Panc1 (cell line): ENCODE measurements at regions not wholly inside any gene's neighbourhood (a gene's known extent, or its start where the extent isn't known, plus 50 kb on each side); places are given as distances from the start of the nearest gene placed in this dataset.

Experiments
- ATAC-seq: fragments of 200-7000 bp; cut with Tn5 transposase; 2 replicates; pipeline ENCODE4 v1.9.1; 2020; ENCODE audit warnings: mild to moderate bottlenecking, moderate library complexity
- BruUV-seq: library from RNA; stranded (reverse); fragments of 400-500 nt; replicated peaks from 2 replicates; lab custom pipeline; 2021; lab: Mats Ljungman, UMichigan
- CTCF ChIA-PET: fragments of 300-600 bp; sonication (Branson Sonifier 250); formaldehyde crosslinking; loops from one replicate; lab custom pipeline; 2022; ENCODE audit warnings: antibody characterized with exemption; lab: Charles Lee
- POLR2A ChIA-PET: fragments of 300-600 bp; sonication (Branson Sonifier 250); formaldehyde crosslinking; loops from one replicate; lab custom pipeline; 2022; ENCODE audit warnings: antibody characterized with exemption; lab: Charles Lee
- DNase-seq: peaks from one replicate; pipeline ENCODE4 v3.0.0-alpha.2; 2010; ENCODE audit warnings: low read depth, low spot score
- H3K27ac ChIP-seq: 2 replicates; pipeline ENCODE4 v1.5.1; 2011; ENCODE audit warnings: mild to moderate bottlenecking, low read length, inconsistent platforms
- H3K27me3 ChIP-seq: fragments of 200-500 bp; sonication (Bioruptor generic); 2 replicates; pipeline ENCODE4 v1.6.0; 2014; ENCODE audit warnings: low read length, inconsistent platforms; ENCODE audit not compliant: control insufficient read depth, insufficient read depth
- H3K36me3 ChIP-seq: fragments of 200-500 bp; sonication (Bioruptor generic); 2 replicates; pipeline ENCODE4 v1.5.1; 2014; ENCODE audit warnings: inconsistent platforms, mild to moderate bottlenecking, low read length, moderate library complexity; ENCODE audit not compliant: control insufficient read depth, insufficient read depth
- H3K4me1 ChIP-seq: 2 replicates; pipeline ENCODE4 v1.5.1; 2011; ENCODE audit warnings: inconsistent platforms, mild to moderate bottlenecking, low read length, moderate library complexity; ENCODE audit not compliant: control insufficient read depth, insufficient read depth
- H3K4me3 ChIP-seq, 2 experiments: 2 replicates each; pipeline ENCODE4 v1.5.1; 2011 to 2012; ENCODE audit warnings: low read depth in 2 of 2, low read length in 2 of 2, mild to moderate bottlenecking in 2 of 2, inconsistent platforms in 1 of 2, moderate library complexity in 1 of 2
- H3K9me3 ChIP-seq: fragments of 200-500 bp; sonication (Bioruptor generic); 2 replicates; pipeline ENCODE4 v1.5.1; 2014; ENCODE audit warnings: low read depth, mild to moderate bottlenecking, inconsistent platforms, low read length, moderate library complexity; ENCODE audit not compliant: control insufficient read depth, insufficient read depth
- CTCF ChIP-seq: fragments of 450-650 bp; IDR thresholded peaks from 2 replicates; pipeline ENCODE4 v1.5.1; 2017; ENCODE audit warnings: mild to moderate bottlenecking
- POLR2AphosphoS5 ChIP-seq: IDR thresholded peaks from 2 replicates; pipeline ENCODE4 v1.6.1; 2012; ENCODE audit warnings: mild to moderate bottlenecking, low read depth, low read length, moderate library complexity
- REST ChIP-seq, 2 experiments: IDR thresholded peaks; 2 replicates each; pipeline ENCODE4 v1.6.1; 2011 to 2012; ENCODE audit warnings: low read depth in 2 of 2, control low read depth in 1 of 2, low read length in 1 of 2, mild to moderate bottlenecking in 1 of 2, moderate library complexity in 1 of 2; ENCODE audit not compliant: insufficient read depth in 1 of 2
- SIN3A ChIP-seq: IDR thresholded peaks from 2 replicates; pipeline ENCODE4 v1.6.1; 2012; ENCODE audit warnings: low read depth, mild to moderate bottlenecking, low read length, moderate library complexity, borderline replicate concordance; ENCODE audit not compliant: insufficient read depth
- TCF7L2 ChIP-seq: IDR thresholded peaks from 2 replicates; pipeline ENCODE4 v1.6.1; 2011; ENCODE audit warnings: mild to moderate bottlenecking, low read depth, low read length, inconsistent platforms
- in situ Hi-C: cut with HindIII; loops from 2 replicates; pipeline ENCODE4 v1.10.0; 2016; ENCODE audit warnings: low sequenced_read_pairs, low pct_unique_long_range_greater_than_20kb
- intact Hi-C: fragments of 100-400 bp; cut with micrococcal nuclease; formaldehyde crosslinking; loops from one replicate; pipeline ENCODE4 v1.10.0; 2022; ENCODE audit not compliant: unreplicated experiment

GRCh38 chr1:194333240-194333639 lies 1146.8 kb upstream of the B3GALT2 start:
- H3K9me3 ChIP-seq = no peaks in the 10 kb centered on the region
- CTCF ChIA-PET = no interaction called here
- POLR2A ChIA-PET = no interaction called here
- DNase-seq = no peak
- no peak overlapping the region for H3K4me3 ChIP-seq
- H3K27ac ChIP-seq = no peak overlapping the region
- in situ Hi-C loops = no loop called here
- H3K27me3 ChIP-seq = no peaks in the 10 kb centered on the region
- intact Hi-C loops = no loop called here
- no TSS peak for BruUV-seq
- TF ChIP-seq CTCF (no peak), SIN3A (no peak), POLR2AphosphoS5 (no peak), TCF7L2 (no peak), REST (IDR thresholded peaks at IDR 0.05; ENCODE audit: insufficient read depth in 1 of 2, low read depth in 2 of 2, low read length in 1 of 2) (no peak)
- no peak for ATAC-seq
- no peaks in the 10 kb centered on the region for H3K4me1 ChIP-seq
- H3K36me3 ChIP-seq = no peaks in the 10 kb centered on the region

GRCh38 chr1:194331758-194332157 lies 1145.3 kb upstream of the B3GALT2 start:
- DNase-seq (no peak), ATAC-seq (no peak)
- Histone ChIP-seq H3K4me3 (no peak overlapping the region), H3K4me1 (no peaks in the 10 kb centered on the region), H3K9me3 (no peaks in the 10 kb centered on the region), H3K36me3 (no peaks in the 10 kb centered on the region), H3K27me3 (no peaks in the 10 kb centered on the region), H3K27ac (no peak overlapping the region)
- no peak for TF ChIP-seq POLR2AphosphoS5
- no peak for TF ChIP-seq CTCF
- TF ChIP-seq SIN3A = no peak
- no peak for TF ChIP-seq TCF7L2
- TF ChIP-seq REST (IDR thresholded peaks at IDR 0.05; ENCODE audit: insufficient read depth in 1 of 2, low read depth in 2 of 2, low read length in 1 of 2) = no peak
- in situ Hi-C loops = no loop called here
- POLR2A ChIA-PET = no interaction called here
- intact Hi-C loops = no loop called here
- no TSS peak for BruUV-seq
- CTCF ChIA-PET = no interaction called here
